Ishikawa (cell line): ENCODE measurements at regions not wholly inside any gene's neighbourhood (a gene's known extent, or its start where the extent isn't known, plus 50 kb on each side); places are given as distances from the start of the nearest gene placed in this dataset.

Experiments used
- CEBPB ChIP-seq: IDR thresholded peaks from 2 replicates; pipeline ENCODE4 v1.6.1; 2012
- CREB1 ChIP-seq: IDR thresholded peaks from 2 replicates; pipeline ENCODE4 v1.6.1; 2012; ENCODE audit warnings: low read depth
- EGR1 ChIP-seq: IDR thresholded peaks from 2 replicates; pipeline ENCODE4 v1.6.1; 2012
- EP300 ChIP-seq: IDR thresholded peaks from 2 replicates; pipeline ENCODE4 v1.6.1; 2012; ENCODE audit warnings: borderline replicate concordance
- FOXM1 ChIP-seq: IDR thresholded peaks from 2 replicates; pipeline ENCODE4 v1.6.1; 2012; ENCODE audit warnings: low read depth, borderline replicate concordance
- MAX ChIP-seq: IDR thresholded peaks from 2 replicates; pipeline ENCODE4 v1.6.1; 2012
- NFIC ChIP-seq: IDR thresholded peaks from 2 replicates; pipeline ENCODE4 v1.6.1; 2012
- RAD21 ChIP-seq: IDR thresholded peaks from 2 replicates; pipeline ENCODE4 v1.6.1; 2012; ENCODE audit warnings: low read depth
- REST ChIP-seq: IDR thresholded peaks from 2 replicates; pipeline ENCODE4 v1.6.1; 2012; ENCODE audit warnings: low read depth, mild to moderate bottlenecking
- TAF1 ChIP-seq: IDR thresholded peaks from 2 replicates; pipeline ENCODE4 v1.6.1; 2012; ENCODE audit warnings: low read depth, mild to moderate bottlenecking
- TCF12 ChIP-seq: IDR thresholded peaks from 2 replicates; pipeline ENCODE4 v1.6.1; 2012; ENCODE audit warnings: low read depth
- TEAD4 ChIP-seq: IDR thresholded peaks from 2 replicates; pipeline ENCODE4 v1.6.1; 2012
- USF1 ChIP-seq: IDR thresholded peaks from 2 replicates; pipeline ENCODE4 v1.6.1; 2012
- YY1 ChIP-seq: IDR thresholded peaks from 2 replicates; pipeline ENCODE4 v1.6.1; 2012; ENCODE audit warnings: low read depth
- ZBTB7A ChIP-seq: IDR thresholded peaks from 2 replicates; pipeline ENCODE4 v1.6.1; 2012; ENCODE audit warnings: low read depth

- TF ChIP-seq NFIC, result no peak
Measured at GRCh38 chr3:104586344-104586743, 780.4 kb upstream of the ALCAM start.

GRCh38 chr3:104588442-104588841, 778.3 kb upstream of the ALCAM start:
- TF ChIP-seq NFIC, result no peak
- TF ChIP-seq TAF1, result no peak
- TF ChIP-seq MAX, result no peak
- no peak for TF ChIP-seq TEAD4
- no peak for TF ChIP-seq EP300
- no peak for TF ChIP-seq ZBTB7A
- TF ChIP-seq TCF12, result no peak
- TF ChIP-seq FOXM1, result no peak
- TF ChIP-seq CREB1, result no peak

- no peak for TF ChIP-seq NFIC
- TF ChIP-seq TEAD4, result no peak
- TF ChIP-seq EP300, result no peak
- TF ChIP-seq RAD21, result no peak
Measured at GRCh38 chr3:104591776-104592175, 774.9 kb upstream of the ALCAM start.

GRCh38 chr3:104594491-104594890, 772.2 kb upstream of the ALCAM start:
- TF ChIP-seq TEAD4 (no peak), CREB1 (no peak), EP300 (no peak), ZBTB7A (no peak), CEBPB (no peak), RAD21 (no peak), REST (no peak), YY1 (no peak)

- TF ChIP-seq MAX (no peak), NFIC (no peak), RAD21 (no peak), TEAD4 (no peak), TCF12 (no peak), EP300 (no peak), CEBPB (no peak), EGR1 (no peak), FOXM1 (no peak), CREB1 (no peak), YY1 (no peak), ZBTB7A (no peak), REST (no peak), USF1 (no peak)
Measured at GRCh38 chr3:104596054-104596453, 770.7 kb upstream of the ALCAM start.

- peak; percentile 68 for TF ChIP-seq RAD21
- no peak for TF ChIP-seq TCF12
- TF ChIP-seq MAX, result no peak
- TF ChIP-seq REST, result no peak
- no peak for TF ChIP-seq FOXM1
- no peak for TF ChIP-seq ZBTB7A
- TF ChIP-seq TAF1, result no peak
Measured at GRCh38 chr3:104596551-104596950, 770.2 kb upstream of the ALCAM start.
